T-cell (primary cell): ENCODE measurements at regions not wholly inside any gene's neighbourhood (a gene's known extent, or its start where the extent isn't known, plus 50 kb on each side); places are given as distances from the start of the nearest gene placed in this dataset.
"Not testable (repeated sequence)": the region's sequence is repeated elsewhere in the genome, so short reads cannot be mapped to it uniquely, and the experiment has no call there.

Source experiments
- ATAC-seq, 4 experiments: fragments of 200-7000 bp in 3 of 4; fragments of 150-1000 bp in 1 of 4; cut with Tn5 transposase; replicated peaks in 1 of 4; 1 replicate in 3 of 4; 2 replicates in 1 of 4; pipeline ENCODE4 v1.10.0; 2021; ENCODE audit warnings: moderate library complexity in 3 of 4, mild to moderate bottlenecking in 2 of 4, moderate number of reproducible peaks in 1 of 4
- CTCF ChIA-PET, 2 donors: fragments of 300-600 bp; sonication (Branson Sonifier 250); formaldehyde crosslinking; loops; one replicate each; lab custom pipeline; 2022; ENCODE audit warnings: antibody characterized with exemption in 2 of 2; lab: Charles Lee
- POLR2A ChIA-PET, 2 donors: fragments of 300-600 bp; sonication (Branson Sonifier 250); formaldehyde crosslinking; loops; one replicate each; lab custom pipeline; 2022; ENCODE audit warnings: antibody characterized with exemption in 2 of 2; lab: Charles Lee
- DNase-seq, 35 experiments: peaks; one replicate each; pipeline versions ENCODE4 v3.0.0 to v3.0.0-alpha.2; 2013 to 2023
- H3K27ac ChIP-seq: one replicate; pipeline ENCODE4 v1.5.1; 2013; ENCODE audit warnings: low read length
- H3K27me3 ChIP-seq, 2 experiments: replicated peaks in 1 of 2; 1 replicate in 1 of 2; 2 replicates in 1 of 2; pipeline versions ENCODE4 v1.6.1 to v1.7.0; 2013; ENCODE audit warnings: low read length in 1 of 2, mixed read lengths in 1 of 2; ENCODE audit not compliant: control insufficient read depth in 2 of 2, insufficient read depth in 2 of 2; ENCODE audit errors: extremely low read depth in 1 of 2
- H3K36me3 ChIP-seq, 2 donors: 1 replicate in 1 of 2; 2 replicates in 1 of 2; pipeline versions ENCODE4 v1.6.1 to v1.7.0; 2013; ENCODE audit warnings: low read length in 1 of 2; ENCODE audit not compliant: control insufficient read depth in 2 of 2, insufficient read depth in 1 of 2; ENCODE audit errors: extremely low read depth in 1 of 2
- H3K4me1 ChIP-seq, 2 experiments: 1 replicate in 1 of 2; 2 replicates in 1 of 2; pipeline versions ENCODE4 v1.6.1 to v1.7.0; 2013; ENCODE audit warnings: low read length in 2 of 2, mixed read lengths in 1 of 2; ENCODE audit not compliant: insufficient read depth in 2 of 2, control insufficient read depth in 1 of 2; ENCODE audit errors: extremely low read depth in 1 of 2
- H3K4me3 ChIP-seq, 2 donors: 1 replicate in 1 of 2; 2 replicates in 1 of 2; pipeline versions ENCODE4 v1.5.1 to v1.7.0; 2013; ENCODE audit warnings: mild to moderate bottlenecking in 2 of 2, low read length in 1 of 2, moderate library complexity in 1 of 2; ENCODE audit not compliant: control insufficient read depth in 1 of 2; ENCODE audit errors: extremely low read depth in 1 of 2
- H3K9me3 ChIP-seq: 2 replicates; pipeline ENCODE4 v1.7.0; 2013
- H3K27ac Mint-ChIP-seq, 2 donors: one replicate each; pipeline ENCODE4 v1.8.0; 2020 to 2021; ENCODE audit warnings: mild to moderate bottlenecking in 2 of 2, mixed read lengths in 2 of 2
- H3K27me3 Mint-ChIP-seq, 2 donors: one replicate each; pipeline ENCODE4 v1.8.0; 2021 to 2022; ENCODE audit warnings: mixed read lengths in 2 of 2
- H3K36me3 Mint-ChIP-seq: one replicate; pipeline ENCODE4 v1.8.0; 2021; ENCODE audit warnings: mixed read lengths
- H3K4me1 Mint-ChIP-seq, 3 donors: one replicate each; pipeline ENCODE4 v1.8.0; 2020 to 2022; ENCODE audit warnings: mixed read lengths in 3 of 3, mild to moderate bottlenecking in 1 of 3
- H3K4me3 Mint-ChIP-seq, 3 donors: one replicate each; pipeline ENCODE4 v1.8.0; 2020 to 2022; ENCODE audit warnings: mild to moderate bottlenecking in 3 of 3, mixed read lengths in 3 of 3, moderate library complexity in 3 of 3
- H3K9me3 Mint-ChIP-seq, 3 donors: one replicate each; pipeline ENCODE4 v1.8.0; 2020 to 2022; ENCODE audit warnings: mixed read lengths in 3 of 3
- WGBS: methylation state at CpG from one replicate; pipeline ENCODE4 v1.1.5; 2013; ENCODE audit warnings: missing lambda C conversion rate; ENCODE audit not compliant: insufficient coverage; 5-methylcytosine and 5-hydroxymethylcytosine counted together

- Histone ChIP-seq H3K27ac (no peak overlapping the region), H3K9me3 (no peaks in the 10 kb centered on the region), H3K27me3 (no peaks in the 10 kb centered on the region), H3K4me1 (no peaks in the 10 kb centered on the region), H3K36me3 (no peaks in the 10 kb centered on the region), H3K4me3 (no peak overlapping the region)
- no peak overlapping the region for H3K27ac Mint-ChIP-seq
- no peaks in the 10 kb centered on the region for H3K27me3 Mint-ChIP-seq
- ChIA-PET POLR2A (no interaction called here), CTCF (interaction anchor here in 1 of 2 donors (0.6 kb wide), 1 partner anchor 57 kb away, joined by 4 read pairs; no protein-coding TSS in a partner anchor)
- DNase-seq: no peak
- H3K4me1 Mint-ChIP-seq: no peaks in the 10 kb centered on the region
- no peaks in the 10 kb centered on the region for H3K36me3 Mint-ChIP-seq
- no peak for ATAC-seq
- H3K9me3 Mint-ChIP-seq: peaks cover 0 to 9% (median 0%) of the 10 kb centered on the region in 3 donors
- WGBS: no CpG with 5 or more reads among the region's 1 CpG
- no peak overlapping the region for H3K4me3 Mint-ChIP-seq
These were observed 294.6 kb upstream of the MIR17HG start for GRCh38 chr13:91052876-91053275.

- H3K36me3 Mint-ChIP-seq: no peaks in the 10 kb centered on the region
- no peaks in the 10 kb centered on the region for H3K27me3 ChIP-seq
- H3K27me3 Mint-ChIP-seq: no peaks in the 10 kb centered on the region
- 100% methylated on average over 1 of the region's 2 CpGs for WGBS
- POLR2A ChIA-PET: no interaction called here
- no peaks in the 10 kb centered on the region for H3K4me1 Mint-ChIP-seq
- no peak overlapping the region for H3K4me3 ChIP-seq
- CTCF ChIA-PET: interaction anchor here in 1 of 2 donors (0.6 kb wide), 1 partner anchor 56 kb away, joined by 4 read pairs; no protein-coding TSS in a partner anchor
- no peaks in the 10 kb centered on the region for H3K4me1 ChIP-seq
- no peaks in the 10 kb centered on the region for H3K36me3 ChIP-seq
- no peak overlapping the region for H3K4me3 Mint-ChIP-seq
- no peaks in the 10 kb centered on the region for H3K9me3 ChIP-seq
- H3K27ac Mint-ChIP-seq: no peak overlapping the region
- peaks cover 0 to 9% (median 0%) of the 10 kb centered on the region in 3 donors for H3K9me3 Mint-ChIP-seq
- DNase-seq (no peak), ATAC-seq (no peak)
- H3K27ac ChIP-seq: no peak overlapping the region
These were observed 294.0 kb upstream of the MIR17HG start for GRCh38 chr13:91053318-91054065.

GRCh38 chr13:91054902-91055301 lies 292.6 kb upstream of the MIR17HG start:
- Mint-ChIP-seq H3K9me3 (peaks cover 4 to 8% (median 5%) of the 10 kb centered on the region in 3 donors), H3K4me3 (no peak overlapping the region), H3K4me1 (no peaks in the 10 kb centered on the region), H3K27ac (no peak overlapping the region), H3K27me3 (no peaks in the 10 kb centered on the region), H3K36me3 (no peaks in the 10 kb centered on the region)
- ATAC-seq: no peak
- DNase-seq: no peak
- Histone ChIP-seq H3K36me3 (no peaks in the 10 kb centered on the region), H3K4me1 (no peaks in the 10 kb centered on the region), H3K9me3 (no peaks in the 10 kb centered on the region), H3K27ac (no peak overlapping the region), H3K4me3 (no peak overlapping the region), H3K27me3 (no peaks in the 10 kb centered on the region)
- no CpG with 5 or more reads among the region's 1 CpG for WGBS
- ChIA-PET CTCF (interaction anchor here in 1 of 2 donors (0.6 kb wide), 1 partner anchor 416 kb away, joined by 3 read pairs; no protein-coding TSS in a partner anchor), POLR2A (no interaction called here)

- H3K36me3 Mint-ChIP-seq: no peaks in the 10 kb centered on the region
These were observed 290.7 kb upstream of the MIR17HG start for GRCh38 chr13:91056746-91057145.

DNA sequence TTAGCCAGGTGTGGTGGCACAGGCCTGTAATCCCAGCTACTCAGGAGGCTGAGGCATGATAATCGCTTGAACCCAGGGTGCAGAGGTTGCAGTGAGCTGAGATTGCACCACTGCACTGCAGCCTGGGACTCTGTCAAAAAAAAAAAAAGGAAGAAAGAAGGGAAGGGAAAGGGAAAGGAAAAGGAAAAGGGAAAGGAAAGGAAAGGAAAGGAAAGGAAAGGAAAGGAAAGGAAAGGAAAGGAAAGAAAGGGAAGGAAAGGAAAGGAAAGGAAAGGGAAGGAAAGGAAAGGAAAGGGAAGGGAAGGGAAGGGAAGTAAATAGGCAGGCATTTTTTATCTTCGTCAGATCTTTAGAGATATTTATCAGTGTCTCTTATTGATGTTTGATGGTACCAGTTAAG lies 290.0 kb upstream of the MIR17HG start:
- ATAC-seq, H3K27ac Mint-ChIP-seq, CTCF ChIA-PET, H3K9me3 Mint-ChIP-seq, DNase-seq, H3K9me3 ChIP-seq, H3K27me3 Mint-ChIP-seq, H3K36me3 Mint-ChIP-seq, POLR2A ChIA-PET, H3K27ac ChIP-seq, H3K4me1 ChIP-seq, H3K36me3 ChIP-seq, H3K4me3 ChIP-seq, H3K27me3 ChIP-seq, H3K4me3 Mint-ChIP-seq, H3K4me1 Mint-ChIP-seq: not testable (repeated sequence)
- 86% methylated on average over 1 of the region's 2 CpGs for whole genome bisulfite sequencing

More at GRCh38 chr13:91056746-91057145, 290.7 kb upstream of the MIR17HG start:
- H3K4me1 ChIP-seq: no peaks in the 10 kb centered on the region
- H3K4me3 Mint-ChIP-seq: no peak overlapping the region
- H3K27me3 Mint-ChIP-seq: no peaks in the 10 kb centered on the region
- peaks cover 4 to 5% (median 4%) of the 10 kb centered on the region in 3 donors for H3K9me3 Mint-ChIP-seq
- WGBS: 88% methylated on average over 1 of the region's 2 CpGs
- H3K36me3 ChIP-seq: no peaks in the 10 kb centered on the region
- H3K4me3 ChIP-seq: no peak overlapping the region
- ChIA-PET CTCF (no interaction called here), POLR2A (no interaction called here)
- ATAC-seq: no peak
- no peak overlapping the region for H3K27ac ChIP-seq
- no peak overlapping the region for H3K27ac Mint-ChIP-seq
- no peaks in the 10 kb centered on the region for H3K27me3 ChIP-seq
- H3K4me1 Mint-ChIP-seq: no peaks in the 10 kb centered on the region
- DNase-seq: no peak
- H3K9me3 ChIP-seq: no peaks in the 10 kb centered on the region

- DNase-seq (no peak), ATAC-seq (no peak)
- Histone ChIP-seq H3K36me3 (no peaks in the 10 kb centered on the region), H3K9me3 (no peaks in the 10 kb centered on the region), H3K27ac (no peak overlapping the region), H3K4me1 (no peaks in the 10 kb centered on the region), H3K4me3 (no peak overlapping the region), H3K27me3 (no peaks in the 10 kb centered on the region)
- H3K36me3 Mint-ChIP-seq: no peaks in the 10 kb centered on the region
- no peak overlapping the region for H3K27ac Mint-ChIP-seq
- POLR2A ChIA-PET: interaction anchor here in 1 of 2 donors (0.6 kb wide), 1 partner anchor 1374 kb away, joined by 7 read pairs; no protein-coding TSS in a partner anchor
- no peak overlapping the region for H3K4me3 Mint-ChIP-seq
- 86% methylated on average over 2 of the region's 2 CpGs for WGBS
- CTCF ChIA-PET: no interaction called here
- no peaks in the 10 kb centered on the region for H3K27me3 Mint-ChIP-seq
- H3K9me3 Mint-ChIP-seq: peaks cover 4 to 7% (median 5%) of the 10 kb centered on the region in 3 donors
- H3K4me1 Mint-ChIP-seq: no peaks in the 10 kb centered on the region
These were observed 289.4 kb upstream of the MIR17HG start for GRCh38 chr13:91058066-91058465.
